Nephron (organoid): ENCODE measurements at regions not wholly inside any gene's neighbourhood (a gene's known extent, or its start where the extent isn't known, plus 50 kb on each side); places are given as distances from the start of the nearest gene placed in this dataset.
A peak's percentile ranks its signal among the peaks of the same experiment; 100 is the strongest.

ENCODE experiments used
- H3K27ac Mint-ChIP-seq, 3 experiments: 2 replicates each; pipeline ENCODE4 v1.8.0; 2020; ENCODE audit warnings: mixed read lengths in 3 of 3, mild to moderate bottlenecking in 2 of 3, moderate library complexity in 1 of 3
- H3K27me3 Mint-ChIP-seq: 2 replicates; pipeline ENCODE4 v1.8.0; 2021; ENCODE audit warnings: low read depth, mild to moderate bottlenecking, moderate library complexity, mixed read lengths
- H3K36me3 Mint-ChIP-seq: 2 replicates; pipeline ENCODE4 v1.8.0; 2020; ENCODE audit warnings: low read depth, mixed read lengths
- H3K4me1 Mint-ChIP-seq: 2 replicates; pipeline ENCODE4 v1.8.0; 2020; ENCODE audit warnings: mixed read lengths
- H3K4me3 Mint-ChIP-seq, 3 experiments: 2 replicates each; pipeline ENCODE4 v1.8.0; 2020; ENCODE audit warnings: mild to moderate bottlenecking in 3 of 3, mixed read lengths in 3 of 3, moderate library complexity in 2 of 3
- H3K9me3 Mint-ChIP-seq: 2 replicates; pipeline ENCODE4 v1.8.0; 2020; ENCODE audit warnings: mixed read lengths
- CTCF ChIP-seq, 3 experiments: fragments of 200-600 bp; sonication (generic); IDR thresholded peaks; one replicate each; pipeline ENCODE4 v1.5.0; 2021; ENCODE audit warnings: antibody characterized with exemption in 3 of 3; ENCODE audit not compliant: unreplicated experiment in 3 of 3

GRCh38 chr3:36229496-36229895, 150.8 kb upstream of the STAC start:
- Mint-ChIP-seq H3K36me3 (no peaks in the 10 kb centered on the region), H3K27ac (no peak overlapping the region), H3K9me3 (peaks cover 11% of the 10 kb centered on the region), H3K4me3 (no peak overlapping the region), H3K4me1 (peaks cover 10% of the 10 kb centered on the region), H3K27me3 (peaks cover 6% of the 10 kb centered on the region)
- no peak for TF ChIP-seq CTCF (IDR thresholded peaks at IDR 0.05; ENCODE audit: unreplicated experiment in 3 of 3)

- Mint-ChIP-seq H3K4me3 (no peak overlapping the region), H3K9me3 (peaks cover 16% of the 10 kb centered on the region), H3K27ac (no peak overlapping the region), H3K27me3 (peaks cover 6% of the 10 kb centered on the region), H3K4me1 (peaks cover 9% of the 10 kb centered on the region), H3K36me3 (no peaks in the 10 kb centered on the region)
- TF ChIP-seq CTCF (IDR thresholded peaks at IDR 0.05; ENCODE audit: unreplicated experiment in 3 of 3), result no peak
Observed at GRCh38 chr3:36232797-36233489, 147.4 kb upstream of the STAC start.

- H3K4me3 Mint-ChIP-seq, result no peak overlapping the region
- no peaks in the 10 kb centered on the region for H3K9me3 Mint-ChIP-seq
- peaks cover 2% of the 10 kb centered on the region for H3K27me3 Mint-ChIP-seq
- H3K36me3 Mint-ChIP-seq, result no peaks in the 10 kb centered on the region
- TF ChIP-seq CTCF (IDR thresholded peaks at IDR 0.05; ENCODE audit: unreplicated experiment in 3 of 3), result no peak
- H3K4me1 Mint-ChIP-seq, result peaks cover 21% of the 10 kb centered on the region
- H3K27ac Mint-ChIP-seq, result no peak overlapping the region
Observed at GRCh38 chr3:36244728-36245127, 135.6 kb upstream of the STAC start.

DNA sequence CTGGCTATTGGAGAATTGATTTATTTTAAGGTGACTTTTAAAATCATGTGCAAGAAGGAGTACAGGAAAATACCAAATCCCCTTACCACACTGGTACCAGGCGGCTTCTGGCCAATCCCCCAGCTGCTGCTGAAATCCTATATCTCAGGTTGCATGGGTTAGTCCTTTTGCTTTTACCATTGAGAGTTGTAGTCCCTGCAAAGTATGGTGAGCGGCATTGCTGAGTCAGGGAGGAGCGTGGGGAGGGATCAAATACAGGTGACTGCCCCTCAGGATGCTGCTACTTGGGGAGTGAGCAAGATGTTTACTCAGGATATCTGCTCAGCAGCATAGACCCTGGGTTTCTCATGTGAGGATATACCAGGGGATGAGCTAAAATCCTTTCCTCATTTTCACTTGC, 131.9 kb upstream of the STAC start:
- TF ChIP-seq CTCF (IDR thresholded peaks at IDR 0.05; ENCODE audit: unreplicated experiment in 3 of 3), result no peak
- H3K9me3 Mint-ChIP-seq, result peaks cover 24% of the 10 kb centered on the region
- peaks cover 16% of the 10 kb centered on the region for H3K4me1 Mint-ChIP-seq
- no peak overlapping the region for H3K27ac Mint-ChIP-seq
- no peaks in the 10 kb centered on the region for H3K36me3 Mint-ChIP-seq
- peaks cover 3% of the 10 kb centered on the region for H3K27me3 Mint-ChIP-seq
- H3K4me3 Mint-ChIP-seq, result no peak overlapping the region

- peaks cover 29% of the 10 kb centered on the region for H3K9me3 Mint-ChIP-seq
- H3K27me3 Mint-ChIP-seq, result peaks cover 3% of the 10 kb centered on the region
- H3K36me3 Mint-ChIP-seq, result no peaks in the 10 kb centered on the region
- no peak overlapping the region for H3K27ac Mint-ChIP-seq
- peaks cover 11% of the 10 kb centered on the region for H3K4me1 Mint-ChIP-seq
- TF ChIP-seq CTCF (IDR thresholded peaks at IDR 0.05; ENCODE audit: unreplicated experiment in 3 of 3), result no peak
- H3K4me3 Mint-ChIP-seq, result no peak overlapping the region
Observed at GRCh38 chr3:36250191-36250590, 130.1 kb upstream of the STAC start.

GRCh38 chr3:36257158-36257852, 123.0 kb upstream of the STAC start:
- H3K27ac Mint-ChIP-seq, result peak overlapping the region in 2 of 3 experiments; percentile 5 to 19
- H3K9me3 Mint-ChIP-seq, result peaks cover 16% of the 10 kb centered on the region
- H3K27me3 Mint-ChIP-seq, result no peaks in the 10 kb centered on the region
- no peaks in the 10 kb centered on the region for H3K36me3 Mint-ChIP-seq
- peaks cover 12% of the 10 kb centered on the region for H3K4me1 Mint-ChIP-seq
- TF ChIP-seq CTCF (IDR thresholded peaks at IDR 0.05; ENCODE audit: unreplicated experiment in 3 of 3), result no peak
- no peak overlapping the region for H3K4me3 Mint-ChIP-seq
